ENCODE measurements at regions not wholly inside any gene's neighbourhood (a gene's known extent, or its start where the extent isn't known, plus 50 kb on each side); places are given as distances from the start of the nearest gene placed in this dataset.
A peak's percentile ranks its signal among the peaks of the same experiment; 100 is the strongest.

DNA sequence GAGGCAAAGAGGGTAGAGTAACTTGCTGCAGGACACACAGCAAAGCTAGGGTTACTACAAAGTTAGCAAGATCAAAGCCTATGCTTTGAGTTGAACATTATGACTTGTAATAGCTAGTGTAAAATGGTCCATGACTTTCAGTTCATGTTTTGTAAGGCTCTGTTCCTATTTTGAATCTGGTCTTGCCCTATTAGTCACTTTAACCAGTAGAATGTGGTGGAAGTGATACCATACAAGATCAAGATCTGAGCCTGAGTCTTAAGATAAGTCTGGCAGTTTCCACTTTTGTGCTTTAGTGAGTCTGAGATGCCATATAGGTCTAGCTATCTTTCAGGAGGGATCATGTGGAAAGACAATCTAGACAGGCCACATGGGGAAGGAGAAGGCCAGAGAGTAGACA is 282.1 kb upstream of the BRINP3 start (continued):
- no peak for TF ChIP-seq SRSF9 (IDR thresholded peaks at IDR 0.05; ENCODE audit: borderline replicate concordance, low read depth, low read length)

DNA sequence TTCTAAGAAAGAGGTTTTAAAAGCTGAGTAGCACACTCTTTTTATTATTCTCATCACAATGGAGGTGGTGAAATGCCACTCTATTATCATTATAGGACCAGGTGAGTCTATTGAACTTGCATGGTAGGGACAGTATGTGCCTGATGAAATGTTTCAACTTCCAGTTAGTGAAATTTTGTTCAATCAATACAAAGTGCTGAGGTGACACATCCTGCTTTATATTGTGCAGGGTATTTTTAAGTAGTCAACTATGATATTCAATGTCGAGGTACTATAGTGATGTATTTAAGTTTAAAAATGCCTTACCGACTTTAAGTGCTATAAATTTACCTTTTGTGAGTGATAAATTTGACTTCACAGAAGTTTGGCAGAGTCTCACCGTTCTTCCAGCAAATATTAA is 284.7 kb upstream of the BRINP3 start:
- Histone ChIP-seq H3K4me1 (replicated peaks in 1 of 2; ENCODE audit: control insufficient read depth in 2 of 2, insufficient read depth in 2 of 2, low read length in 2 of 2) (no peaks in the 10 kb centered on the region), H3K9me3 (replicated peaks; ENCODE audit: control insufficient read depth, insufficient read depth, low read depth, low read length) (no peaks in the 10 kb centered on the region; the same call in 1 of the 2 replicates), H4K20me1 (replicated peaks; ENCODE audit: control insufficient read depth, insufficient read depth, low read length) (no peaks in the 10 kb centered on the region), H3K4me3 (no peak overlapping the region), H3K27me3 (ENCODE audit: control insufficient read depth in 2 of 2, insufficient read depth in 2 of 2, low read length in 2 of 2) (no peaks in the 10 kb centered on the region), H3K9me1 (ENCODE audit: control insufficient read depth, insufficient read depth, low read length) (no peaks in the 10 kb centered on the region), H3K4me2 (ENCODE audit: insufficient read depth, low read length) (no peak overlapping the region), H3K36me3 (ENCODE audit: control insufficient read depth, insufficient read depth, low read length) (no peaks in the 10 kb centered on the region), H2AFZ (ENCODE audit: low read depth, low read length) (no peak overlapping the region), H3K9ac (ENCODE audit: insufficient read depth in 1 of 2, low read depth in 2 of 2, low read length in 2 of 2) (no peak overlapping the region), H3K27ac (ENCODE audit: extremely low read depth, low read depth, low read length) (no peak overlapping the region), H3K79me2 (ENCODE audit: control insufficient read depth, insufficient read depth, low read length) (no peaks in the 10 kb centered on the region)
- DNase-seq (ENCODE audit: extremely low read depth in 1 of 4, low spot score in 3 of 4) (no peak), FAIRE-seq (no peak), ATAC-seq (no peak)
- intact Hi-C loops (cut with micrococcal nuclease): no loop called here
- TF ChIP-seq CREBBP (IDR thresholded peaks at IDR 0.05; ENCODE audit: low read depth, low read length) (no peak), ZNF316 (IDR thresholded peaks at IDR 0.05) (peak; percentile 36; the same call in 1 of the 2 replicates)
- ChIA-PET POLR2A (no interaction called here), CTCF (ENCODE audit: low intra/inter-chr PET ratio) (no interaction called here)
- in situ Hi-C loops (cut with MboI): no loop called here
- BruUV-seq (replicated peaks): no TSS peak
- WGBS (ENCODE audit: insufficient coverage, low coverage, missing lambda C conversion rate): 4% methylated on average over 3 of the region's 3 CpGs

DNA sequence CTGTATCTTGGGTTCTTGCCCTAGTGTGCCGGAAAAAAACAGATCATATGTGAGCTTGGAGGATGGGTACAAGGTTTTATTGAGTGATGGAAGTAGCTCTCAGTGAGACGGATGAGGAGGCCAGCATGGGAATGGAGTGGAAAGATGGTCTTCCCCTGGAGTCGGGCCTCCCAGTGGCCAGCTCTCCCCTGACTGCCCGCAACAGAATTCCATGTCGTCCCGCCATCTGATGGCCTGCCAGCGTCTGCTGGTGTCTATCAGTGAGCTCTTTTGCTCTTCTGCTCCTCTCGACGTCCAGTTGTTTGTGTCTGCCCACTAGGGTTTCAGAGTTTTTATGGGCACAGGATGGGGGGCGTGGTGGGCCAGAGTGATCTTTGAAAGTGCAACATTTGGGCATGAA is 315.2 kb upstream of the BRINP3 start:
- no peak for ATAC-seq
- Histone ChIP-seq H3K27ac (ENCODE audit: extremely low read depth, low read depth, low read length) (no peak overlapping the region), H3K9ac (ENCODE audit: insufficient read depth in 1 of 2, low read depth in 2 of 2, low read length in 2 of 2) (no peak overlapping the region), H3K27me3 (ENCODE audit: control insufficient read depth in 2 of 2, insufficient read depth in 2 of 2, low read length in 2 of 2) (no peaks in the 10 kb centered on the region), H3K4me2 (ENCODE audit: insufficient read depth, low read length) (no peak overlapping the region), H3K4me1 (replicated peaks in 1 of 2; ENCODE audit: control insufficient read depth in 2 of 2, insufficient read depth in 2 of 2, low read length in 2 of 2) (no peaks in the 10 kb centered on the region), H3K79me2 (ENCODE audit: control insufficient read depth, insufficient read depth, low read length) (no peaks in the 10 kb centered on the region), H3K36me3 (ENCODE audit: control insufficient read depth, insufficient read depth, low read length) (no peaks in the 10 kb centered on the region), H4K20me1 (replicated peaks; ENCODE audit: control insufficient read depth, insufficient read depth, low read length) (no peaks in the 10 kb centered on the region), H2AFZ (ENCODE audit: low read depth, low read length) (no peak overlapping the region), H3K4me3 (no peak overlapping the region), H3K9me3 (replicated peaks; ENCODE audit: control insufficient read depth, insufficient read depth, low read depth, low read length) (no peaks in the 10 kb centered on the region), H3K9me1 (ENCODE audit: control insufficient read depth, insufficient read depth, low read length) (no peaks in the 10 kb centered on the region)
- no peak for FAIRE-seq
- no TSS peak for BruUV-seq (replicated peaks)
- no peak for DNase-seq (ENCODE audit: extremely low read depth in 1 of 4, low spot score in 3 of 4)
- WGBS (ENCODE audit: insufficient coverage, low coverage, missing lambda C conversion rate): 2% methylated on average over 10 of the region's 10 CpGs
- CTCF ChIA-PET (ENCODE audit: low intra/inter-chr PET ratio): no interaction called here
- intact Hi-C loops (cut with micrococcal nuclease): no loop called here
- POLR2A ChIA-PET: interaction anchor here (0.6 kb wide), 1 partner anchor 412 kb away, joined by 3 read pairs; no protein-coding TSS in a partner anchor
- in situ Hi-C loops (cut with MboI): no loop called here
- TF ChIP-seq, protein P1, sequence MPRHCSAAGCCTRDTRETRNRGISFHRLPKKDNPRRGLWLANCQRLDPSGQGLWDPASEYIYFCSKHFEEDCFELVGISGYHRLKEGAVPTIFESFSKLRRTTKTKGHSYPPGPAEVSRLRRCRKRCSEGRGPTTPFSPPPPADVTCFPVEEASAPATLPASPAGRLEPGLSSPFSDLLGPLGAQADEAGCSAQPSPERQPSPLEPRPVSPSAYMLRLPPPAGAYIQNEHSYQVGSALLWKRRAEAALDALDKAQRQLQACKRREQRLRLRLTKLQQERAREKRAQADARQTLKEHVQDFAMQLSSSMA (CRISPR knock-in tag; IDR thresholded peaks at IDR 0.05): no peak
- no peak for TF ChIP-seq SETDB1 (IDR thresholded peaks at IDR 0.05; ENCODE audit: low read length)
- TF ChIP-seq SMAD2 (IDR thresholded peaks at IDR 0.05; ENCODE audit: low read depth, low read length): no peak
- TF ChIP-seq FOXP1 (CRISPR knock-in tag; IDR thresholded peaks at IDR 0.05): no peak
- no peak for TF ChIP-seq RBBP5 (IDR thresholded peaks at IDR 0.05; ENCODE audit: borderline replicate concordance, insufficient read depth, low read length, poor library complexity, severe bottlenecking)
- TF ChIP-seq, protein P2, sequence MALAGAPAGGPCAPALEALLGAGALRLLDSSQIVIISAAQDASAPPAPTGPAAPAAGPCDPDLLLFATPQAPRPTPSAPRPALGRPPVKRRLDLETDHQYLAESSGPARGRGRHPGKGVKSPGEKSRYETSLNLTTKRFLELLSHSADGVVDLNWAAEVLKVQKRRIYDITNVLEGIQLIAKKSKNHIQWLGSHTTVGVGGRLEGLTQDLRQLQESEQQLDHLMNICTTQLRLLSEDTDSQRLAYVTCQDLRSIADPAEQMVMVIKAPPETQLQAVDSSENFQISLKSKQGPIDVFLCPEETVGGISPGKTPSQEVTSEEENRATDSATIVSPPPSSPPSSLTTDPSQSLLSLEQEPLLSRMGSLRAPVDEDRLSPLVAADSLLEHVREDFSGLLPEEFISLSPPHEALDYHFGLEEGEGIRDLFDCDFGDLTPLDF (CRISPR knock-in tag; IDR thresholded peaks at IDR 0.05): no peak
- no peak for TF ChIP-seq RHOXF2B (CRISPR knock-in tag; conservative IDR thresholded peaks at IDR 0.05)
- no peak for TF ChIP-seq RUNX1 (IDR thresholded peaks at IDR 0.05; ENCODE audit: low read depth)
- TF ChIP-seq FOS (IDR thresholded peaks at IDR 0.05; ENCODE audit: extremely low read depth, insufficient read length): no peak
- TF ChIP-seq CCAR2 (IDR thresholded peaks at IDR 0.05; ENCODE audit: low read depth, low read length): no peak
- TF ChIP-seq CBX1 (IDR thresholded peaks at IDR 0.05; ENCODE audit: low read depth): no peak
